CD4-positive, alpha-beta T cell treated with Interleukin-6 for 4 hours (primary cell): ENCODE measurements at regions not wholly inside any gene's neighbourhood (a gene's known extent, or its start where the extent isn't known, plus 50 kb on each side); places are given as distances from the start of the nearest gene placed in this dataset.

Source experiments
- DNase-seq: peaks from one replicate; pipeline ENCODE4 v3.0.0-alpha.2; 2020; ENCODE audit warnings: mixed read lengths

DNA sequence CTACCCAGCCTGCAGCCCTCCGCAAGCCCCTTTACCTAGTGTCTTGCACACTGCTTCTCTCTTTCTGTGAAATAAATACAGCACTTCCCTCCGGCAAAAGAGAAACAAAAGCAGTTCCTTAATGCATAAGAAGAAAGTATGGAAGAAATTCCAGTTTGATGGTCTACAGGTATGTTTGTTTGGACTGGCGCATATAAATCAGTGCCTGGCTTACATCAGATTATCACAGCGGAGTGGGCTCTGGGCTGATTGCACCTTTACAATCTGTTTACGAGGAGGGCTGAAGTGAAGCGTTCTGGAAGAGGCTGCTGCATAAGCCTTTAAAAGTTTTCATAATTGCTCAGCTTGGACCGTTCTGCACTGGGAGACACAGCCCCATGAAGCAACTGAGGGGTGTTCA lies 153.5 kb upstream of the FOXF1 start:
- no peak for DNase-seq

DNA sequence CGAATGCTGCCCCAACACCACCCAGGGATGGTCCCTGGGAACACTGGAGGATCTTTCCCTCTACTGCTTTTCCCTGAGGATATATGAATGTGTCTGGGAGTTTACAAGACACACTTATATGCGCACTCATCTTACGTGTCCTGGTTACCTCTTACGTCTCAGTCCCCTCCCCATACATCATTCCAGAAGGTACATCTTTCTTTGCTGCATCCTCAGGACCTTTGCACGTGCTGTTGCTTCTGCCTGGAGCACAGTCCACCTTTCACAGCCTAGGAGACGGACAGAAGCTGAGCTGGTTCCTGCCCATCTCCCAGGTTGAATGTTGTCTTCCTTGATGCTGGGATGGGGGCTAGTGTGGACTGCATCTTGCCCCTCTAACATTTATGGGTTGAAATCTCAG lies 153.0 kb upstream of the FOXF1 start:
- no peak for DNase-seq

- DNase-seq, result no peak
These were observed 152.4 kb upstream of the FOXF1 start for GRCh38 chr16:86357950-86358349.

DNA sequence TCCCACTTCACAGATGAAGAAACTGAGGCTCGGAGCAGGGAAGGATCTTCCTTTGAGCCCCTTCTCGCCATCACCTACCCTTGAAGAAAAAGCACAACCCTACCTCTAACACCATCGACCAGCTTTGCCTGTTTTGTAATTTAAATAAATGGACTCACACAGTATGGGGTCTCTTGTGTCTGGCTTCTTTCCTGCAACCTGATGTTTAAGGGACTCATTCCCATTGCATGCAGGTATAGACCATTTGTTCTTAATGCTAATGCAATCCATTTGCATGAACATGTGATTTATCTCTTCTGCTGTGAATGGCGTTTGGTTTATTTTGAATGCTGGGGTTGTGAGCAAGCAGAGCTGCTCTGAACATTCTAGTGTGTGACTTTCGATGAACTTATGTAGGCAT lies 150.8 kb upstream of the FOXF1 start:
- no peak for DNase-seq

DNA sequence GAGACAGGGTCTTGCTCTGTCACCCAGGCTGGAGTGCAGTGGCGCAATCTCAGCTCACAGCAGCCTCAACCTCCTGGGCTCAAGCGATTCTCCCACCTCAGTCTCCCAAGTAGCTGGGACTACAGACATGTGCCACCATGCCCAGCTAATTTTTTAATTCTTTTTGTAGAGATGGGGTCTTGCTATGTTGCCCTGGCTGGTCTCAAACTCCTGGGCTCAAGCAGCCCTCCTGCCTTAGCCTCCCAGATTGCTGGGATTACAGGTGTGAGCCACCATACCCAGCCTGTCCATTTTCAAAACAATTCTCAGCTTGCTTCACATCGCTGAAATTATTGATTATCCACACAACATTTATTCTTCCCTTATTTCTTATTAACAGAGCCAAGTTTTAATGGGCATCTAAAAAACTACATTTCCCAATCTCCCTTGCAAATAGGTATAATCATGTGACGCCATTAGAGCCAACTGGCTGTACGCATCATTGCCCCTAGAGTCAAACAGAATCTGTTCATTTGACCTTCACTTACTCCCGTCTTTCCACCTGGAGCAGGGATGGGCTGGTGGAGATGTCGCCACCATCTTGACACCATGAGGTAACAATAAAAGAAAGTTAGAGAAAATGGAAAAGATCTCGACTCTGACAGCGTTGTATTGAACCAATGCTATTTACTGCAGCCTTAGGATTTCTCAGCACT lies 148.0 kb upstream of the FOXF1 start:
- no peak for DNase-seq

DNA sequence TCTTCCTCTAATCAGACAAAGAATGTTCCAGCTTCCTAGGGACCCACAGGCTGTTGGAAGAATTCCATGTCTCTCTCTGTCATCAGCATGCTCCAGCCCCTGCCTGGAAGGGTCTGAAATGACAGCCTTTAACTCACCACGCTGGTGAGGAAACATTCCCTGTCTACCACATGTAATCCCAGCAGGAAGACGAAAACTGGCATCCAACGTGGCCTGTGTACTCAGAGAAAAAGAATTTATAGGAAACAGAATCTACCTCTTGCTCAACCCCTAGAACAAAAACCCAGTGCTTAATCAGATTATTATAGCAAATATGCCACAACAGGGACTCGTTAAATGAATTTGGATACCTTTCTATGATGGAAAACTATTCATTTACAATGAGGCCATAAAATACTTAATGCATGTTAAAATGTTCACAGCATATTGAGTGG lies 147.3 kb upstream of the FOXF1 start:
- DNase-seq, result no peak

- no peak for DNase-seq
These were observed 146.3 kb upstream of the FOXF1 start for GRCh38 chr16:86363836-86364618.

DNA sequence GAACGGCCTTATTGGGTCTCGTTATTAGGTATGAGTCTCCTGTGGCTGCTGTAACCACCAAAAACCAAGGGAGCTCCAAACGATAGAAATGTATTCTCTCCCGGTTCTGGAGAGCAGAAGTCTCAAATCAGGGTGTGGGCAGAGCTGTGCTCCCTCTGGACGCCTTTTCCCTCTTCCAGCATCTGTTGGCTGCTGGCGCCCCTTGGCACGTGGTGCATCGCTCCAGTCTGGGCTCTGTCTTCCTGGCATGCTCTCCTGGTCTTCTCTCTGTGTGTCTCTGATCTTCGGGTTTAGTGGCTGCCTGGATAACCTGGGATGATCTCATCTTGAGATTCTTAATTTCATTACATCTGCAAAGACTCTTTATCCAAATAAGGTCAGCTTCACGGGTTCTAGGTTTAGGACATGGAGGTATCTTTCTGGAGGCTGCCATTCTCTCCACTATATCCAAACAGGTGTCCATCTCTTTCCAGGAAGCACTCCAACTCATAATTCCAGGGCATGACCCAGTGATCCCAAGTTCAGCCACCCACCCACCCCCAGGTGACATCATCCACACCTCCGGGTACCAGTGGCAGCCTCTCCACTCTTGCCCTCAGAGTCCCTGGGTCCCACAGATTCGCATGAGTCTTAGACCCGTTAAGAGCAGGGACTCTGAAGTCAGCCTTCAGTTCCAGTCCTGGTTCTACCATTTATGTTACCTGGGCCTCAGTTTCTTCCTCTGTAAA lies 145.5 kb upstream of the FOXF1 start:
- DNase-seq, result no peak

GRCh38 chr16:86365513-86366273 lies 144.6 kb upstream of the FOXF1 start:
- no peak for DNase-seq

DNA sequence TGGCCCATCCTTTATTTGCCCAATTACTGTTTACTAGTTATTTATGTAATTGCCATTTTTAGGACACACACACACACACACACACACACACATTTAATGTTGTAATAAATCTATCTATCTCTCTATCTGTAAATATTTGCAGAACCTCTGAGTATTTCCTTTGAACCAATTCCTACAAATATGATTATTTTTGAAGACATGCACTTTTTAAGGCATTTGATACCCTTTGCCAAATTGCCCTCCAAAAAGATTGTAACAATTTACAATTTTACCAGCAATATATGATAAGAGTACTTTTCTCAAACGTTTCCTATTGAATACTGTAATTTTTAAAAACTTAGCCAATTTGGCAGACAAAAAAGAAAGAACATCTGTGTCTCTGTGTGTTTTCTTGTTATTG lies 143.8 kb upstream of the FOXF1 start:
- no peak for DNase-seq

DNA sequence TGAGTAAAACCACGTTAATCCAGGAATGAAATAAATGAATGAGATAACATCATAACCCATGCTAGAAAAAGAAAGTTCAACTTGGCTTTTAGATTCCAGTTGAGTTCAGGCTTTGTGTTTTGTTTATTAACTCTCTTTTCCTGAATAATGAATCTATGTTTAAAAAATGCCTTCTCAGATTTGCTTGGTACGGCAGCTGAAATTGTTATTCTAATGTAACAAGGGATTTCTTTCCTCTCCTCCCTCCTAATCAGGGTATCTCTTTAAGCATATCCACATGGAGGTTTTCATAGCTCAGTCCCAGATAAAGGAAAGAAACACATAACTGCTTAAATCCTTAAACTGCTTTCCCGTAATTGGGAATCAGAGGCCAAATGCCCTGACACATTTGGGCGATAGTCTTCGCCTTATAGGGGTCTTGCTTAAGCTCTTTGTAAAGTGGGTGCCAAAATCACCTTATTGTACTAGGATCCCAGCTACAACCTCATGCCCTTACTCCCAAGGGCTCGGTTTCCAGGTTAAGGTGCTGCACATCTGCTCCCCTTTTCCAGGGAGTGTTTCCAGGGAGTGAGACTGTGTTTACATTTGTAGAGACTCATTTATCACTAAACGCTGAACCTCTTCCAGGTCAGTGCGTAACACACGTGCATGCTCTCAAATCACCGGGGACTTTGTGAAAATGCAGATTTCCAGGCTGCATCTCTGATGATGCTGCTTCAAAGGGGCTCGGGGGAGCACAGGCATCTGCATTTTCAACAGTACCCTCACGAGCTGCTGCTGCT lies 142.8 kb upstream of the FOXF1 start:
- DNase-seq, result no peak

- no peak for DNase-seq
These were observed 142.1 kb upstream of the FOXF1 start for GRCh38 chr16:86368261-86368660.

- DNase-seq, result no peak
These were observed 140.3 kb upstream of the FOXF1 start for GRCh38 chr16:86370062-86370461.

DNA sequence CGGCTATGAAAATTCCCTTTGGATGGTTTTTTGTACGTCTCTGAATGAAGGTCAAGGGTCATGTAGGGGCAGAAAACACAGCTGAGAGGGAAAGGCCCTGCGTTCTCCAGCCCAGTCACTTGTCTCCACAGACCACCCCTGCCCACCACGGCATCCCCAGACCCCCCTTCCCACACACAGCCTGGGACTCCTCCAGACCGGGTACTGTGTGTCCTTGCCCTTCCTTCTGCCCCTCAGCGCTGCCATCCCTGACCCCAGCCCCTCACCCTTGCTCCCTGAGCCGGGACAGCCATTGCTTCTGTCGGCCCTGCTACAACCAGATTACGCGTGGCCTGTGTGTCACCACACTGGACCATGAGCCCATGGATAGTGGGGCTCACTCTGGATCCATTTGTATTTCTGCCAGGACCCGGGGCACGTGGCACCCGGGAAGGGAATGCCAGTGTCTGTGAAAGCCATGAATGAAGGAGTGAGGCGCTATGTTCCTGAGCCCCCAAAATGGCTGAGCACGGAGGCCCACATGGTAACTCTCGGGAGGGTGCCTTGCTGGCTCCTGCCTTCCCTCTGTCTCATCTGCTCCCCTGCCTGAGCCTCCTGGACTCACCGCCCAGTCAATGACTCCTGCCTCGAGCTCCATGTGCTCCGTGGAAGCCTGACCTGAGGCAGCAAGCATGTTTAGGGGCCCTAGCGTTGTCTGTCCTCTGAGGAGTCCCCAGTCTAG lies 139.1 kb upstream of the FOXF1 start:
- no peak for DNase-seq

GRCh38 chr16:86372193-86372592 lies 138.1 kb upstream of the FOXF1 start:
- no peak for DNase-seq

GRCh38 chr16:86373276-86373901 lies 136.9 kb upstream of the FOXF1 start:
- no peak for DNase-seq

DNA sequence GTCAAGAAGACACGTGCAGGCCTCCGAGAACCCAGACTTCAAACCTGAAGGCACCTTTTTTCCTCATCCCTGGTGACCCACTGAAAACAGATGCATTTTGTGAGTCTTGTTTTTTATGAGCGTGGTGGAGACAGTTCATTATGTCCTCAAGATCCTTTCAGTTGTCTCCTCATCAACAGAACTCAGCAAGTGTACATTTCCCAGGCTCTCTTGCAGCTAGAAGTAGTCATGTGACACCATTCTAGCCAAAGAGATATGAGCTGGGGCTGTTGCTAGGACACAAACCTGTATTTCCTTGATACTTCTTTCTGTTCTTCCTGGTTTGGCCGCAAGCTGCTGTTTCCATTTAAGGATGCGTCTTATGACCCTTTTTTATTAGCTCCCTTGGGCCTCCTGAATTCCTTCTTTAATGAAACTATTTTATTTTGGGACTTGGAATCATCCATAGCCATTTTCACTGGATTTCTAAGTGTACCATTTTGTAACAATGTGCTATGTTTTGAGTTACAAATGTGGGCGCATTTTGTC lies 135.7 kb upstream of the FOXF1 start:
- DNase-seq, result no peak

DNA sequence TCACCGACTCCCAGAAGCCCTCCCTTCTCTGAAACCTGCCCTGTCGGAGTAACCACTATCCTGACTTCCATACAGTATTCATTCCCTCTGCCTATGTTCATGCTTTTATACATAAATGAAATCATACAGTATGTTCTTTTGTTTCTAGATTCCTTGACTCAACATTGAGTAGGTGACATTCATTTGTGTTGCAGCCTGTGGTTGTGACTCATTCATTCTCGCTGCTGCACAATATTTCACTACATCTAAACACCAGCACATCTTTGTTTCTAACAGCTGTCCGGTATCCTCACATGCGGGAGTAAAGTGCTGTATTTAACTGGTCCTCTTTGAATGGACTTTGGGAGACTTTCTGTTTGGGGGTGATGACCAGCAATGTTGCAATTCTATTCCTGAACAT lies 135.0 kb upstream of the FOXF1 start:
- DNase-seq, result no peak

DNA sequence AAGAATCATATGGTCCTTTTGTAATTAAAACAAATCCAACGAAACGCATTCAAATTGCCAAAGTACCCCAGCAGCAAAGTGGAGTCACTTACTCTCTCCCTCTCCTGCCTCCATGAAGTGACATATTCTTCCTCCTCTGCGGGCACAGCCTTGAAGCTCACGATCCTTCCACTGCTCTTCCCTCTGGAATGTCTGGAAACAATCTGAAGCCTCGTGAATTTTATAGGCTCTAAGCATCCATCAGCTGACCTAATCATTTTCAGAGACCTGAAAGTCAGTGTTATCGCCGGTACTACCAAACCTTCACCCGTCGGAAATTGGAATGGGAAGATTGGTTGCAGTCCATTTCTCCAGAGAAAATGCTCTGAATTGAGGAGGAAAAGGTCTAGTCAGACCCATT lies 134.5 kb upstream of the FOXF1 start:
- no peak for DNase-seq

GRCh38 chr16:86376837-86377236 lies 133.5 kb upstream of the FOXF1 start:
- DNase-seq, result no peak
